Thyroid gland (tissue), 4 donors: ENCODE measurements at regions not wholly inside any gene's neighbourhood (a gene's known extent, or its start where the extent isn't known, plus 50 kb on each side); places are given as distances from the start of the nearest gene placed in this dataset.

ENCODE experiments used
- DNase-seq, 2 donors: peaks; one replicate each; pipeline ENCODE4 v3.0.0-alpha.2; 2019
- H3K27ac ChIP-seq, 3 donors: fragments of 200-600 bp; sonication (generic); 1 replicate in 2 of 3; 2 replicates in 1 of 3; pipeline ENCODE4 v1.5.1; 2016 to 2019; ENCODE audit warnings: mild to moderate bottlenecking in 1 of 3, moderate library complexity in 1 of 3
- H3K27me3 ChIP-seq: fragments of 200-600 bp; sonication (generic); one replicate; pipeline ENCODE4 v1.5.1; 2019
- H3K36me3 ChIP-seq, 2 donors: fragments of 200-600 bp; sonication (generic); one replicate each; pipeline ENCODE4 v1.5.1; 2016 to 2019
- H3K4me1 ChIP-seq, 2 donors: fragments of 200-600 bp; sonication (generic); one replicate each; pipeline ENCODE4 v1.5.1; 2017 to 2019
- H3K4me3 ChIP-seq, 3 donors: fragments of 200-600 bp; sonication (generic); replicated peaks in 1 of 3; 1 replicate in 2 of 3; 2 replicates in 1 of 3; pipeline ENCODE4 v1.5.1; 2016; ENCODE audit warnings: mild to moderate bottlenecking in 1 of 3
- H3K9me3 ChIP-seq: fragments of 200-600 bp; sonication (generic); one replicate; pipeline ENCODE4 v1.5.1; 2017
- CTCF ChIP-seq, 6 experiments: fragments of 200-600 bp in 3 of 6; fragments of 450-650 bp in 3 of 6; sonication (generic) in 3 of 6; IDR thresholded peaks; one replicate each; pipeline ENCODE4 v1.5.1; 2016 to 2019; ENCODE audit warnings: antibody characterized with exemption in 6 of 6, mild to moderate bottlenecking in 2 of 6, inconsistent platforms in 1 of 6, moderate library complexity in 1 of 6
- POLR2A ChIP-seq, 2 donors: fragments of 450-650 bp; IDR thresholded peaks; one replicate each; pipeline ENCODE4 v1.6.1; 2017; ENCODE audit warnings: antibody characterized with exemption in 2 of 2, mild to moderate bottlenecking in 2 of 2, moderate library complexity in 1 of 2
- WGBS, 2 donors: methylation state at CpG; one replicate each; pipeline ENCODE4 v1.1.5; 2017; 5-methylcytosine and 5-hydroxymethylcytosine counted together
- intact Hi-C: fragments of 100-400 bp; cut with DNase I; formaldehyde crosslinking; loops from one replicate; pipeline ENCODE4 v1.15.1; 2023

GRCh38 chr10:2913474-2913873 is 153.9 kb upstream of the PFKP start:
- DNase-seq = no peak
- WGBS, 2 donors = 60 to 70% methylated on average over 1 to 4 of the region's 4 CpGs
- Histone ChIP-seq H3K4me3 (no peak overlapping the region), H3K36me3 (no peaks in the 10 kb centered on the region), H3K27ac (no peak overlapping the region), H3K4me1 (no peaks in the 10 kb centered on the region), H3K9me3 (no peaks in the 10 kb centered on the region), H3K27me3 (no peaks in the 10 kb centered on the region)
- TF ChIP-seq CTCF (IDR thresholded peaks at IDR 0.05) = no peak
- no peak for TF ChIP-seq POLR2A (IDR thresholded peaks at IDR 0.05)
- intact Hi-C loops = no loop called here

DNA sequence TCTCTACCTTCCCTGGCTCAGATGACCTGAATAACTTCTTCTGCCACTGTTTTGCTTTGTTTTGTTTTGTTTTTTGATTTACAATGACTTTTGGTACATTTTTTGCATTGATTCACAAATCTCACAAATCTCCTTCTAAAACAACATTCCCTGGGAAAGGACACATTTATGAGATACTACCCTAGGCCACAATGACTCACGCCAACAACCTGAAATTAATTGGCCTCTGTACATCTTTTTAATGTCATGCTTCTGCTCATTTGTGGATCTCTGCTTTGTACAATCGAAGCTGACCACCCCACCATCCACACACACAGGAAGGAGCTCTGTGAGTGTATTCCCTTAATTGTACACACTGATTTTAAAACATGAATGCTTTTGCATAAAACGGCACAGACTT is 156.7 kb upstream of the PFKP start:
- no peak overlapping the region for H3K27ac ChIP-seq
- intact Hi-C loops = no loop called here
- H3K27me3 ChIP-seq = no peaks in the 10 kb centered on the region
- no peak overlapping the region for H3K4me3 ChIP-seq
- no peaks in the 10 kb centered on the region for H3K9me3 ChIP-seq
- no peaks in the 10 kb centered on the region for H3K36me3 ChIP-seq
- H3K4me1 ChIP-seq = no peaks in the 10 kb centered on the region
- TF ChIP-seq POLR2A (IDR thresholded peaks at IDR 0.05) (no peak), CTCF (IDR thresholded peaks at IDR 0.05) (no peak)
- DNase-seq = no peak
- WGBS, 2 donors = 34 to 65% methylated on average over 3 of the region's 3 CpGs

- DNase-seq = no peak
- Histone ChIP-seq H3K27ac (no peak overlapping the region), H3K36me3 (no peaks in the 10 kb centered on the region), H3K4me1 (no peaks in the 10 kb centered on the region), H3K4me3 (no peak overlapping the region), H3K27me3 (no peaks in the 10 kb centered on the region), H3K9me3 (no peaks in the 10 kb centered on the region)
- TF ChIP-seq POLR2A (IDR thresholded peaks at IDR 0.05) (no peak), CTCF (IDR thresholded peaks at IDR 0.05) (no peak)
- 76 to 81% methylated on average over 5 of the region's 5 CpGs for WGBS, 2 donors
- intact Hi-C loops = no loop called here
Measured at GRCh38 chr10:2909921-2910320, 157.4 kb upstream of the PFKP start.

DNA sequence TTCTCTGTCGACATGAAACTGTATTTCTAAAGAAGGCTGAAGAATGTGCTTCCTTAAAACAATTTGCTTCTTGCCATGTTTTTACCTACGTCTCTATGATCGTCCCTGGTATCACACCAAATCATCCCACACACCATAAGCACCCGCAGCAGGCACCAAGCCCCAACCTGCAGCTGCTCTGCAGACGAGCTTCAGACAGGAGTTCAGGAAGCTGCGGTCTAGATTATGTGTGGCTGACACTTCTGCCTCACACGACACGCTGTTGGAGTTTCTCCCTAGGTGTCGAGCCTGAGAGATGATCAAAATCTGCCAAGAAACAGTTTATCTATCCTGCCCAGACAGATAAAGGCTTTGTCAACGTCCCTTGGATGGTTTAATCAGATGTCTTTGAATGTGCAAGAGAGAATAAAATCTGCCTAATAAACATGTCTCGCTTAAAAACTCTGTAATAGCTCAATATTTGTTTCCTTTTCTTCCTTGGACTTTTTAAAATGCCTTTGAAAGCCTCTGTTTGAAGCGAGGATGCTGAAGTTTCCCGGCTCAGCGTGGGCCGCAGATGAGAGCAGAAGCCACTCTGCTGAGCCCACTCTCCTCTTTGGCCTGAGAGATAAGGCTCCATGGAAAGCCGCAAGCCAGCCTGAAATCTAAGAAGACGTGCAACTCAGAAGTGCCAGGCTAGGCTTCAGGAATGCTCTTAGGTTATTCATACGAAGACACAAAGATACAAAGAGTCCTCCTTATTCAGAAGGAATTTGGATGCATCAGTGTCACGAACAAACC is 158.3 kb upstream of the PFKP start:
- intact Hi-C loops = no loop called here
- WGBS, 2 donors = 72 to 75% methylated on average over 19 of the region's 19 CpGs
- H3K9me3 ChIP-seq = no peaks in the 10 kb centered on the region

More for the DNA sequence above, 158.3 kb upstream of the PFKP start:
- TF ChIP-seq POLR2A (IDR thresholded peaks at IDR 0.05) (no peak), CTCF (IDR thresholded peaks at IDR 0.05) (no peak)
- Histone ChIP-seq H3K27me3 (no peaks in the 10 kb centered on the region), H3K4me1 (no peaks in the 10 kb centered on the region), H3K36me3 (no peaks in the 10 kb centered on the region), H3K4me3 (no peak overlapping the region), H3K27ac (no peak overlapping the region)
- DNase-seq = no peak
